ENCODE measurements at regions not wholly inside any gene's neighbourhood (a gene's known extent, or its start where the extent isn't known, plus 50 kb on each side); places are given as distances from the start of the nearest gene placed in this dataset.
"Not testable (repeated sequence)": the region's sequence is repeated elsewhere in the genome, so short reads cannot be mapped to it uniquely, and the experiment has no call there.

DNA sequence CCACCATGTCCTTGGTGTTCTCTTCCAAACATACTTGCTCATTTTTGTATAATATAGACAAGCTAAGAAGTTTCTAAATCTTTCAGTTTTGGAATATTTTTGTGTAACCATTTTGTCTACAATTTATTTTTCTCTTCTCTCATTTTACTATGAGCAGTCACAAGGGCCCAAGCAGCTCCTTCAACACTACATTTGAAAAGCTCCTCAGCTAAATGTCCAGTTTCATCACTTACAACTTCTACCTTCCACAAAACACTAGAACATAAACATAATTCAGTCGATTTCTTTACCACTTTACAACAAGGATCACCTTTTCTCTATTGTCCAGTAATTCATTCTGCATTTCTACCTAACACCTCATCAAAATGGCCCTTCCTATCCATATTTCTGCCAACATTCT lies 554.4 kb downstream of the RAB28 start:
- no peak for DNase-seq

- DNase-seq = no peak
These were observed 555.4 kb downstream of the RAB28 start for GRCh38 chr4:12928751-12929150.

DNA sequence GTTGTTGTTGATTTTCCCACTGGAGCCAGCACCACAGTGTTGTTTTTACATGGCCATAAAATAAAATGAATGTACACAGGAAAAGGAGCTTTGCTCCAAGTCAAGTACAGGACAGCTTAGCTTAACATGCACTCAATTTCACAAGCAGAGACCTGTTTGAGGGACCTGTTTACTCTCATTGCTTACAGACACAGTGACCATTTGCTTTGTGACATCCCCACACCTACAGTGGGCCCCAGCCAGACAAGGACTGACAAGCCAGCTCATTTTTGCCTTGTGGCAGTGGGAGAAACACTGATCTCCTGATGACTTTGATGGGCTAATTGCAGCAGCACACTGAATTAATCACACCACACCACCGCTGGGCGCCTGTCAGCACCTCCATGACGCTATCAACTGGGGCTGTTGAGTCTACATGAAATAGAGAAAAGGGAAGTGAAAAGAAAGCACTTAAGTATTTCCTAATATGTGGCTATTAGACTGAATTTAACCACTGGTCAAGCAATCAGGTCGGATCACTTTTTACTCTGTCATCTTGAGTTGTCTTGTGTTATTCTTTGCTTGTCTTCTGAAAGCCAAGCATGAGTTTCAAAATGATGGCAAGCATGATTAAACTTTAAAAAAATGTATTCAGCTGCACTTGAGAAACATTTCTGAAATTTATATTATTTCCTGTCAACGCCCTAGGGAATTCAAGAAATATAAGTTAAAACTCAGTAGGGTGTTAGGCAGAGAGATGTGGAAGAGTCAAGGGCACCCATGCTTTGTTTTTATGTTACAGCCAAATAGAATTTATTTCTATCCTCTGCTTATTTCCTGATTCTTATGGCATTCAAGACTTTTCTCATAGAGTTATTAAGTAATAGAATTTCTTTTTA lies 557.7 kb downstream of the RAB28 start:
- DNase-seq = no peak

GRCh38 chr4:12924728-12925320 lies 559.3 kb downstream of the RAB28 start:
- DNase-seq = no peak

DNA sequence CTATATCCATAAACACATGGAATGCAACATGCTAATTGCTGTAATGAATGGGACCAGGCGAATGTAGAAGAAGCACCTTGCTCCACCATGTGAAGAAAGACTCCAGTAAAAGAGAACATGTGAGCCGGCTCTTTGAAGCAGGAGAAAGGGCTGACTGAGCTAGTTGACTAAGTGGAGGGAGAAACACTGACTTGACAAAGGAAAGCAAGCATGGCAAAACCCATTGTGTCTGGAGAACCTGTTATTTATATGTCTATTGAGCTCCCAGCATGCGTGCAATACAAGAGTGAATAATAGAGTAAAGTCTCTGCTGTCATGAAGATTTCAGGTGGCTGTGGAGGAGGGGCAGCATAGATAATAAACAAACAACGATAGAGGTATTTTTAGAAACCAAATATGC lies 559.9 kb downstream of the RAB28 start:
- DNase-seq = no peak

DNA sequence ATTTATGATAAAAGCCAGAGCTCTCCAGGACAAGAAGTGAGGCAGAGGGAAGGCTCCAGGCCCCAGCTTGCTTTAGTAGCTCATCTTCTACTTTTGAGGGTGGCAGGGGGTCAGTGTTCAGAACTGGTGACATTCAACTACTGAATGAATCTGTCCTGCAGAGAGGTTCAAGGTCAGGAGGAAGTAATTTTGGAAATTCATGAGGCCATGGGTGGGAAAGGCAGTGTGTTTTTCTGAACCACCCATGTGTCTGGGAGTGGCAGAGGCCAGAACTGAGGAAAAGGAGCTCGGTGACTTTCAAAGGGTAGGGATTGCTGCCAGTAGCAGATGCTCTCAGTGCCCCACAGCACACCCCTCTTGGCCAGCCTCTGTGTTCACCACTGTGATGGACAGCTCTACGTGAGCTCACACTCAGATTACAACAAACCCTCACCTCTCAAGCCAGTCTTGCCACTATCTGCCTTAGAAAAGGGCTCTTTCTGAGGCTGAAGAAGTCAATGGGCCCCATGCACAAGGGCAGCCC lies 571.2 kb downstream of the RAB28 start:
- DNase-seq = no peak

DNA sequence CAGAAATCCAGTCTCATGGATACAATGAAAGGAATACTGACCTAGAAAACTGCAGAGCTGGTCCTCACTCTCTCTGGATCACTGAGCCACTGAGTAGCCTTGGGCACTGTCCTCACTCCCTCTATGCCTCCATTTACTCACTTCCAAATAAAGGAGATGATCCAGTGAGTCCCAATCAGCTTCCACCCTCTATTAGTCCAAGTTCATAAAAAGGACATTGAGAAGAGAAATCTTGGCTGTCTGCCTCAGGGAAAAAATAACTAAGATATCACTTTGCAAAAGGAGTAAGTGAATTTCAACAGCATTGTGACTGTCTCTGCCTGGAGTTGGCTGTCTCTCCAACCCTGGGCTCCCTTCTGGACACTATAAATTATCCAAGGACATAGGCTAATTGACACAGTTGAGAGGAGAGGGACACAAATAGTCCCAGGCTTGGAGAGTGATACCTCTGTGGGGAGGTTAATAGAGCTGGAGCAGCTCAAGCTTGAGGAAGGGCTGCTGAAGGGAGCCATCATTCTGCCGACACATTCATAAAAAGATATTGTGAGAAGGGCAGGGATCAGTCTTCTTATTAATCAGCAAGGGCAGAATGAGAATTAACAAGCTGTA lies 572.3 kb downstream of the RAB28 start:
- no peak for DNase-seq

- DNase-seq = not testable (repeated sequence)
These were observed 580.5 kb downstream of the RAB28 start for GRCh38 chr4:12903640-12904039.

DNA sequence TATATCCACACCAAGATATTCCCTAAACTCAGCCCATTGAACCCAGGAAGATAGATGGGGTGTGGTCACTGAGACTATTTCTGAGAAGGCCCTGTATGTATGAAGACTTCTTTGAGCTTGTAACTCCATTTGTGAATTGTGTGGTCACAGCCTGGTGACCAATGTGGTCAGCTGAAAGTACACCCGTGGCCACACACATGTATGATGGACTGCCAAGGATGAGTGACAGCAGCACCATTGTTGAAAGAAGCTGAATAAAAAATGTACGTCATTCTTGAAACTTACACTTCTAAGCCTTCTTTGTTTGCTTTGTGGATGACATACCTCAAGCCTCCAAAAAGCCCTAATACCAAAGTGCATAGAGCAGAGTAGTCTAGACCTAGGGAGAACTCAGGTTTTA lies 581.4 kb downstream of the RAB28 start:
- no peak for DNase-seq

- no peak for DNase-seq
These were observed 586.2 kb downstream of the RAB28 start for GRCh38 chr4:12897954-12898353.

DNA sequence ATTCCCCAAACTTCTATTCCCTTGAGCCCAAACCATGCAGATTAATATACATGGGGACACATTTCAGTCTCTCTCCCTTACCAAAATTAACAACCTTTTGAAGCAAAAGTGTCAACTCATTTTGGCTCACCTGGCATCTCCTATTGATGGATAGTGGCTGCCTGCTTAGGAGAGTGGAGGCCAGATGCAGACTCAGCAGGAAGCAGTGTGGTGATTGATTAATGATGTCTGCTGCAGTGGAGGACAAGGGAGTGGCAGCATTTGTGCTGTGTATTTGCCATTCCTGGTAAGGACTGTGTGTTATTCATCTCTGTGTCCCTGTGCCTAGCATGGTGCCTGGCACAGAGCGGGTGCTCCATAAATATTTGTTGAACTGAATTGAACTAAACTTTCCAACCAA lies 590.1 kb downstream of the RAB28 start:
- no peak for DNase-seq

DNA sequence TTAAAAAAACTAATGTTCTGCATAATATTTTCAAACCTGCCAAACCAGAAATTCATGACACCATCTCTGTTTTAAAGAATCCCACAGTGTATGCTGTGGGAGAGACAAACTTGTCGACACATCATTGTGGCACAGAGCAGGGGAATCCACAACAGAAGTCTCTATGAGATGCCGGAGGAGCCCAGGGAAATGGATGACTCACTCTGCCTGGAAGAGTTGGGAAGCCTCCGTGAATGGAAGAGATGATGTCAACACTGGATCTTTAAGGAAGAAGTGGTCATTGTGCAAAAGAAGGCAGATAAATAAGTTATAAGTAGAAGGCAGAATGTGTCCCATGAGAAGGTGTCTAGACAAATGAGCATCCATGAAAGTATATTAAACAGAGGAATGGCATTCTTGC lies 595.1 kb downstream of the RAB28 start:
- no peak for DNase-seq

GRCh38 chr4:12884846-12885796 lies 599.0 kb downstream of the RAB28 start:
- DNase-seq = no peak

DNA sequence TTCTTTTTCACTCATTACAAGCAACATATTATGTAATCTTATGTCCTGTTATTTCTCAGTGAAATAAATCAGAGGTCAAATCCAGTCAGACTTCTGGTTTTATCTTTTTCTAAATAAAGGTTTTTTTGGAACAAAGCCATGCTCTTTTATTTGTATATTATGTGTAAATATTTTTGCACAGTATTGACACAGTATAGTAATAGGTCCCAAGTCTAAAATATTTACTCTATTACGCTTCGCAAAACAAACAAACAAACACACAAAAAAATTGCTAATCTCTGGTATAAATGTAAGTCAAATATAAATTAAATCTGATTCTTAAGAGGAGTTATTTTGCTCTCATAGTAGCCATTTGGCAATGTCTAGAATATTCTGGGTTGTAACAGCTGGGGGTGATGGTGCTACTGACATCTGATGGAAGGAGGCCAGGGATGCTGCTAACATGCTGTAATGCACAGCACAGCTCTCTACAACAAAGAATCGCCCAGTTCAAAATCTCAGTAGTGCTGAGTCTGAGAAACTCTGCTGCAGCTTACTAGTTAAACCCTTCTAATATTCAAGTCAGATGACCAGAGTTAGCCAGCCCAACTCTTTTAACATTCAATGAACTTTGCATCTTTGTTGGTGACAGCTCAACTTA lies 602.1 kb downstream of the RAB28 start:
- DNase-seq = no peak

DNA sequence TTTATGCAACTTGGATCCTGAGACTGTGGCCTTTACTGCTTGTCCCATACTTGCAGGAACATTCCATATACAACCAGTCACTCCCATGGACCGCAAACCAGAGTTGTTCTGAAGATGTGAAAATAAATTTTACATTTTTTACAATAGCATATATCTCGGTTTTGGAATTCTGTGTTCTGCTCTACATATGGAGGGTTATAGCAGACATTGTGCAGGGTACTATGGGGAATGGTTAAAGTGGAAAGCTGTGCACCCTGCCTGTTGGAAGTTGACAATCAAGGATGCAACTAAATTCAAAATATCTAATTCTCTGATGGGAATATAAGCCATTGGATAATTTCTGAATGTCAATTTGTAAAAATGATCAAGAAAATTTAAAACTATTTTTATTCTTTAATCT lies 603.3 kb downstream of the RAB28 start:
- no peak for DNase-seq

DNA sequence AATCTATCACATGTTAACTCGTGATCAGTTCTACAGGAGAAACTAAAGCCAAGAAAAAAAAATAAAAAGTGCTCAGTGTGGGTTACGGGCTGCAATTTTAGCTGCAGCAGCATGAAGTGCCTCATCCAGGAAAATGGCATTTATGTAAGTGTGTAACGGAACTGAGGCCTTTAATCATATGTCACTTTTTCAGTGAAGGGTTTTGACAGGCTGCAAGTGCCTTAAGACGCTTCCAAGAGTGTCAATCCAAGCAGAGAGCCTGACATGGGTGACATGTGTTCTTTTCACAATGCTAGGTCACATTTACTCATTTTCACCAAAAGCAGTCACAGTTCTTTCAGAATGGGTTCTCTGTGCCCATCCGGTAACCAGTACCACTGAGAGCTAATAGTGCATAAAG lies 604.6 kb downstream of the RAB28 start:
- DNase-seq = no peak

GRCh38 chr4:12875640-12876243 lies 608.4 kb downstream of the RAB28 start:
- DNase-seq = no peak

GRCh38 chr4:12873351-12873750 lies 610.8 kb downstream of the RAB28 start:
- no peak for DNase-seq

GRCh38 chr4:12861422-12861821 lies 622.7 kb downstream of the RAB28 start:
- DNase-seq = no peak

- no peak for DNase-seq
These were observed 631.5 kb downstream of the RAB28 start for GRCh38 chr4:12852338-12853307.

GRCh38 chr4:12846368-12846767 lies 637.8 kb downstream of the RAB28 start:
- DNase-seq = no peak
